SK-N-MC (cell line): ENCODE measurements at regions not wholly inside any gene's neighbourhood (a gene's known extent, or its start where the extent isn't known, plus 50 kb on each side); places are given as distances from the start of the nearest gene placed in this dataset.

ENCODE experiments used
- EZH2 ChIP-seq: fragments of 200-600 bp; sonication (generic); IDR thresholded peaks from one replicate; pipeline ENCODE4 v1.6.1; 2017; ENCODE audit warnings: antibody characterized with exemption
- FOXP2 ChIP-seq: optimal IDR thresholded peaks from 2 replicates; pipeline ENCODE3; 2011; ENCODE audit warnings: mild to moderate bottlenecking, moderate library complexity; ENCODE audit not compliant: insufficient read depth; ENCODE audit errors: extremely low read length, control extremely low read depth
- POLR2AphosphoS5 ChIP-seq: IDR thresholded peaks from 2 replicates; pipeline ENCODE4 v1.6.1; 2012; ENCODE audit warnings: mild to moderate bottlenecking, low read depth, low read length, borderline replicate concordance

- TF ChIP-seq POLR2AphosphoS5 (no peak), EZH2 (no peak), FOXP2 (no peak)
Observed at GRCh38 chr18:76232010-76232409, 263.0 kb downstream of the ZNF516 start.
